Right lobe of liver (tissue), 4 donors: ENCODE measurements at regions not wholly inside any gene's neighbourhood (a gene's known extent, or its start where the extent isn't known, plus 50 kb on each side); places are given as distances from the start of the nearest gene placed in this dataset.

Source experiments
- POLR2A ChIP-seq: fragments of 450-650 bp; IDR thresholded peaks from one replicate; pipeline ENCODE4 v1.6.1; 2017; ENCODE audit warnings: antibody characterized with exemption, mild to moderate bottlenecking
- TF ChIP-seq, protein P1 (sequence below), 4 donors: fragments of 200-600 bp in 3 of 4; fragments of 450-650 bp in 1 of 4; IDR thresholded peaks; one replicate each; pipeline versions ENCODE4 v1.5.1 to v1.8.0; 2016 to 2022; ENCODE audit warnings: antibody characterized with exemption in 4 of 4, mild to moderate bottlenecking in 2 of 4
- donor health status: DM: no; HTN: no; CAD: no.
- donor health status: DM: no; HTN: no; CAD: no.
- donor health status: DM: no; HTN: yes; CAD: no.

DNA sequence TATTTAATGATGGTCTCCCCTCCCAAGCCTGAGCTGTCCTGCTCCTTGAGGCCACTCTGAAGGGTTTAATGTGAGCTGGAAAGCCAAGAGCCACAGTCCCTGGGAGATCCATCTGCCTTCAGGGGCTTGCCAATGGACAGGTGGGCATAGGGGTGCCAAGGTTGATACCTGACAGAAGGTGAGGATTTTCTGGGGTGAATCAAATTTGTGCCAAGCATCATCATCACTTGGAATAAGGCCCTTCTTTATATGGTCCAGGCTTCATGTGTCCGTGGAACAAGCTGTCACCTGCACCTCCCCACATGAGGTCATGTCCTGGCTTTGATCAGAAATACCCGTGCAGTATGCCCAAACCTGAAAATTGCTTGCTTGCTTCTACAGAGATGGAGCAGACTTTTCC, 71.9 kb upstream of the CTNNB1 start:
- no peak for TF ChIP-seq POLR2A
- TF ChIP-seq, protein P1, sequence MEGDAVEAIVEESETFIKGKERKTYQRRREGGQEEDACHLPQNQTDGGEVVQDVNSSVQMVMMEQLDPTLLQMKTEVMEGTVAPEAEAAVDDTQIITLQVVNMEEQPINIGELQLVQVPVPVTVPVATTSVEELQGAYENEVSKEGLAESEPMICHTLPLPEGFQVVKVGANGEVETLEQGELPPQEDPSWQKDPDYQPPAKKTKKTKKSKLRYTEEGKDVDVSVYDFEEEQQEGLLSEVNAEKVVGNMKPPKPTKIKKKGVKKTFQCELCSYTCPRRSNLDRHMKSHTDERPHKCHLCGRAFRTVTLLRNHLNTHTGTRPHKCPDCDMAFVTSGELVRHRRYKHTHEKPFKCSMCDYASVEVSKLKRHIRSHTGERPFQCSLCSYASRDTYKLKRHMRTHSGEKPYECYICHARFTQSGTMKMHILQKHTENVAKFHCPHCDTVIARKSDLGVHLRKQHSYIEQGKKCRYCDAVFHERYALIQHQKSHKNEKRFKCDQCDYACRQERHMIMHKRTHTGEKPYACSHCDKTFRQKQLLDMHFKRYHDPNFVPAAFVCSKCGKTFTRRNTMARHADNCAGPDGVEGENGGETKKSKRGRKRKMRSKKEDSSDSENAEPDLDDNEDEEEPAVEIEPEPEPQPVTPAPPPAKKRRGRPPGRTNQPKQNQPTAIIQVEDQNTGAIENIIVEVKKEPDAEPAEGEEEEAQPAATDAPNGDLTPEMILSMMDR (IDR thresholded peaks at IDR 0.05) = no peak
